Lung (tissue), 11 donors: ENCODE measurements at regions not wholly inside any gene's neighbourhood (a gene's known extent, or its start where the extent isn't known, plus 50 kb on each side); places are given as distances from the start of the nearest gene placed in this dataset.

ENCODE experiments used
- ATAC-seq: fragments of 200-7000 bp; cut with Tn5 transposase; one replicate; pipeline ENCODE4 v1.9.1; 2020; ENCODE audit warnings: moderate number of reproducible peaks; ENCODE audit not compliant: insufficient read depth, low FRiP score
- DNase-seq, 3 donors: peaks; one replicate each; pipeline ENCODE4 v3.0.0-alpha.2; 2013 to 2017
- H3K27ac ChIP-seq, 2 donors: one replicate each; pipeline ENCODE4 v1.5.1; 2013; ENCODE audit warnings: mild to moderate bottlenecking in 2 of 2, moderate library complexity in 2 of 2, control low read depth in 1 of 2, inconsistent platforms in 1 of 2, low read depth in 1 of 2, low read length in 1 of 2
- H3K27me3 ChIP-seq, 3 donors: one replicate each; pipeline ENCODE4 v1.5.1; 2013; ENCODE audit warnings: low read length in 2 of 3; ENCODE audit not compliant: control insufficient read depth in 3 of 3, insufficient read depth in 3 of 3
- H3K36me3 ChIP-seq, 4 donors: one replicate each; pipeline ENCODE4 v1.5.1; 2013; ENCODE audit warnings: low read length in 4 of 4, mild to moderate bottlenecking in 1 of 4, moderate library complexity in 1 of 4; ENCODE audit not compliant: control insufficient read depth in 4 of 4, insufficient read depth in 4 of 4
- H3K4me1 ChIP-seq, 5 donors: one replicate each; pipeline ENCODE4 v1.5.1; 2013; ENCODE audit warnings: low read length in 5 of 5, mild to moderate bottlenecking in 2 of 5, moderate library complexity in 1 of 5; ENCODE audit not compliant: control insufficient read depth in 5 of 5, insufficient read depth in 5 of 5
- H3K4me3 ChIP-seq: one replicate; pipeline ENCODE4 v1.5.1; 2013; ENCODE audit warnings: mild to moderate bottlenecking, control low read depth, moderate library complexity
- H3K9ac ChIP-seq, 2 donors: one replicate each; pipeline ENCODE4 v1.5.1; 2013; ENCODE audit warnings: low read length in 2 of 2, control low read depth in 1 of 2; ENCODE audit not compliant: insufficient read depth in 1 of 2
- H3K9me3 ChIP-seq, 4 donors: one replicate each; pipeline ENCODE4 v1.5.1; 2013; ENCODE audit warnings: low read length in 3 of 4, mild to moderate bottlenecking in 1 of 4, moderate library complexity in 1 of 4; ENCODE audit not compliant: control insufficient read depth in 4 of 4, insufficient read depth in 3 of 4
- WGBS, 2 donors: extraction: QIAGEN DNeasy Blood & Tissue Kit; methylation state at CpG; one replicate each; pipeline ENCODE4 v1.1.7; 2013; 5-methylcytosine and 5-hydroxymethylcytosine counted together
- TF ChIP-seq, protein P1 (sequence below): IDR thresholded peaks from 2 replicates; pipeline ENCODE4 v1.5.1; 2012; ENCODE audit warnings: mild to moderate bottlenecking; ENCODE audit errors: control extremely low read depth, extremely low read depth
- donor health status: control.
- donor health status: control.
- donor health status: Bipolar disorder and iron deficiency.
- donor health status: healthy.
- donor health status: DM: yes; HTN: yes; CAD: no.

DNA sequence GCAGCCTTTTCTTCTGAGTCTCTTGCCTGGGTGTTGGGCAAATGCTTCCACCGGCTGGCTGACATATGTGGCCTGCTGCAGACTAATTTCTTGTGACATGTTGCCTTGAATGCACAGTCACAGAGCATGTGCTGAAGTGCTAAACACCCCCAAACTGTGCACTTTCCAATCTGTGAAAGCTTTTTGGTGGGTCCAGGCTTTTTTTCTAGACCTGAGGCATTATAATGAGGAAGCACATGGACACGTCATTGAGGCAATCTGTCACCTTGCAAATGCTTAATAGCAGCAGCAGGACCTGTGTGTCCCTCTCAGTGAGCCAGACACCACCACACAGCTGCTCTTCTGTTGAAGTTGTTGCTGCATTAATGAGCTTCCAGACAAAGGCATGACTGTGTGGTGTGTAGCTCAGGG lies 274.7 kb downstream of the ELAVL2 start:
- Histone ChIP-seq H3K4me3 (no peak overlapping the region), H3K4me1 (no peaks in the 10 kb centered on the region), H3K36me3 (no peaks in the 10 kb centered on the region), H3K9ac (no peak overlapping the region), H3K9me3 (peaks cover 0 to 4% (median 0%) of the 10 kb centered on the region in 4 donors), H3K27me3 (no peaks in the 10 kb centered on the region), H3K27ac (no peak overlapping the region)
- WGBS, 2 donors: 74 to 84% methylated on average over 2 of the region's 2 CpGs
- DNase-seq (no peak), ATAC-seq (no peak)
- TF ChIP-seq, protein P1, sequence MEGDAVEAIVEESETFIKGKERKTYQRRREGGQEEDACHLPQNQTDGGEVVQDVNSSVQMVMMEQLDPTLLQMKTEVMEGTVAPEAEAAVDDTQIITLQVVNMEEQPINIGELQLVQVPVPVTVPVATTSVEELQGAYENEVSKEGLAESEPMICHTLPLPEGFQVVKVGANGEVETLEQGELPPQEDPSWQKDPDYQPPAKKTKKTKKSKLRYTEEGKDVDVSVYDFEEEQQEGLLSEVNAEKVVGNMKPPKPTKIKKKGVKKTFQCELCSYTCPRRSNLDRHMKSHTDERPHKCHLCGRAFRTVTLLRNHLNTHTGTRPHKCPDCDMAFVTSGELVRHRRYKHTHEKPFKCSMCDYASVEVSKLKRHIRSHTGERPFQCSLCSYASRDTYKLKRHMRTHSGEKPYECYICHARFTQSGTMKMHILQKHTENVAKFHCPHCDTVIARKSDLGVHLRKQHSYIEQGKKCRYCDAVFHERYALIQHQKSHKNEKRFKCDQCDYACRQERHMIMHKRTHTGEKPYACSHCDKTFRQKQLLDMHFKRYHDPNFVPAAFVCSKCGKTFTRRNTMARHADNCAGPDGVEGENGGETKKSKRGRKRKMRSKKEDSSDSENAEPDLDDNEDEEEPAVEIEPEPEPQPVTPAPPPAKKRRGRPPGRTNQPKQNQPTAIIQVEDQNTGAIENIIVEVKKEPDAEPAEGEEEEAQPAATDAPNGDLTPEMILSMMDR: no peak

DNA sequence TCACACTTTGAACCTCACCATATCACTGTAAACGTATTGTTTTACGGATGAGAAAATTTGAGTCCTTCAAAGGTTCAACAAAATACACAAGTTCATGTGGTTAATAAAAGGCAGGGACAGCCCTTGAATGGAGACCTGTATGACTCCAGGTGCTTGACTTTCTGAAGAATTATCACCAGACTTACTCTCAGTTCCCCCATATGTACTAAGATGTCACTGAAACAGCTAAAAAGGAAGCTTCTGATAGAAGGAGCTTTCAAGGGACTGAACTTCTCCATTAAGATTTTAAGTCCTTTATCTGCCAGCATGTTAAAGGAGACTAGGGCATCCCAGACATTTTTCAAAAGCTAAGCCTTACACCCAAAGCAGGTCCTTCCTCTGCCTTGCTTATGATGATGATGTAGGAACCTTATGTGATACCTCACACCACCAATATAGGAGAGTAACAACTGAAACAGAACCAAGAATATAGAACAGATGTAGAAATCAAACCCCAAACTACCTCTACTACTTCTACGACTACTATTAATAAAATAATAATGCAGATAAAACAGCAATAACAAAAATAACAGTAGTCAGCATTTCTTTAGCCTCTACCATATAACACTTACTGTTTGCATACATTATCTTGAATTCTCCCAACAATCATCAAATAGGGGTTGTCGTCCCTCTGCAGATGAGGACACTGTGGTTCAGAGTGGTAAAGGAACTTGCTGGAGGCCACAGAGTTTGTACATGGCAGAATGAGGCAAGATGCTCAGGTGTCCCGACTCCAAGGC lies 273.9 kb downstream of the ELAVL2 start:
- Histone ChIP-seq H3K4me3 (no peak overlapping the region), H3K36me3 (no peaks in the 10 kb centered on the region), H3K27ac (no peak overlapping the region), H3K9me3 (peaks cover 0 to 6% (median 0%) of the 10 kb centered on the region in 4 donors), H3K4me1 (no peaks in the 10 kb centered on the region), H3K27me3 (no peaks in the 10 kb centered on the region), H3K9ac (no peak overlapping the region)
- TF ChIP-seq, protein P1: no peak
- DNase-seq (no peak), ATAC-seq (no peak)
- WGBS, 2 donors: 85 to 89% methylated on average over 5 of the region's 5 CpGs

DNA sequence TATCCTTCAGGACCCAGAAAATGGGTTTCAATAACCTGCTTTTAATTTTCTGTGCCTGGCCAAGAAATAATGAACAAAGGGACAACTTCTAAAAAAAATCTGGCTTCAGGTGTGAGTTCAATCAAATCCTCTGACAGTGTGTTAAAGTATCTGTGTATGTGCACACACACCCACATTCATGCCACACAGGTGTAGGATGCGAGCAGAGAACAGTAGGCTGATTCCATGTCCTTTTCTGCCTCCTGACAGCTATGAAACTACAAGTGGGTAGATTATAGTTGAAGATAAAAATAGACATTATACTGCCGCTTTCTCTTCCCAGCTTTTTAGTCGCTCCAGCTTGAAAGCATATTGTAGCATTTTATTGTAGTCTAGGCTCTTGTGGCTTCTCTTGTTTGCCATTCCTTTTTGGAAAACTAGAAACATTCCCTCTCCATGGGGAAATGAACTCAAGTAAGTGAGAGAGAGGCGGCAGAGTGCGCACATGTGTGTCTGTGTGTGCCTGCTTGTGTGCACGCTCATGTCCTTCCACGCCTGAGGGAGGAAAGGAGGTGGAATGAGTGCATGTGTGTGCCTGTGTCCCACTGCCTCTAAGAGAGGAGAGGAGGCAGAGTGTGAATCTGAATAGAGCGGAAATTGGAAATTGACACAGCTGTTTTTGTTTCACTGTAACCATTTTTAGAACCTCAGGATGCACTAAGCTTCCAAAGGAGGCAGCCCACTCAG lies 273.0 kb downstream of the ELAVL2 start:
- Histone ChIP-seq H3K9ac (no peak overlapping the region), H3K36me3 (no peaks in the 10 kb centered on the region), H3K4me1 (no peaks in the 10 kb centered on the region), H3K27me3 (no peaks in the 10 kb centered on the region), H3K27ac (no peak overlapping the region), H3K4me3 (no peak overlapping the region), H3K9me3 (peaks cover 0 to 6% (median 0%) of the 10 kb centered on the region in 4 donors)
- 92 to 93% methylated on average over 8 of the region's 8 CpGs for WGBS, 2 donors
- TF ChIP-seq, protein P1: no peak
- no peak for DNase-seq
- no peak for ATAC-seq
